ENCODE measurements at regions not wholly inside any gene's neighbourhood (a gene's known extent, or its start where the extent isn't known, plus 50 kb on each side); places are given as distances from the start of the nearest gene placed in this dataset.

- Histone ChIP-seq H3K79me2 (replicated peaks; ENCODE audit: insufficient read depth, low read length) (no peaks in the 10 kb centered on the region), H3K27me3 (ENCODE audit: insufficient read depth, low read depth, low read length) (no peaks in the 10 kb centered on the region), H3K4me2 (ENCODE audit: low read length) (no peak overlapping the region), H3K4me3 (ENCODE audit: low read length) (no peak overlapping the region), H2AFZ (ENCODE audit: low read depth, low read length) (no peak overlapping the region), H3K9ac (ENCODE audit: low read length) (no peak overlapping the region), H3K27ac (ENCODE audit: low read length) (no peak overlapping the region), H3K9me2 (ENCODE audit: insufficient read depth, low read length) (no peaks in the 10 kb centered on the region), H3K36me3 (ENCODE audit: insufficient read depth, low read length) (no peaks in the 10 kb centered on the region), H3F3A (ENCODE audit: insufficient read depth, low read length, poor library complexity, severe bottlenecking) (no peaks in the 10 kb centered on the region), H3K9me3 (ENCODE audit: low read length) (no peaks in the 10 kb centered on the region), H4K20me1 (ENCODE audit: insufficient read depth) (no peaks in the 10 kb centered on the region)
- no peak for TF ChIP-seq TAF1 (IDR thresholded peaks at IDR 0.05; ENCODE audit: low read depth)
- TF ChIP-seq CTCF (IDR thresholded peaks at IDR 0.05; ENCODE audit: poor library complexity, severe bottlenecking): no peak
- no peak for TF ChIP-seq POLR2AphosphoS5 (IDR thresholded peaks at IDR 0.05)
- no peak for TF ChIP-seq REST (IDR thresholded peaks at IDR 0.05; ENCODE audit: borderline replicate concordance)
- TF ChIP-seq EZH2 (IDR thresholded peaks at IDR 0.05; ENCODE audit: borderline replicate concordance, insufficient read depth, low read length, poor library complexity, severe bottlenecking): no peak
- no peak for TF ChIP-seq RAD21 (conservative IDR thresholded peaks at IDR 0.05)
- TF ChIP-seq EP300 (conservative IDR thresholded peaks at IDR 0.05; ENCODE audit: poor library complexity, severe bottlenecking): no peak
- TF ChIP-seq SMC3 (conservative IDR thresholded peaks at IDR 0.05; ENCODE audit: poor library complexity): no peak
- no peak for TF ChIP-seq MXI1 (conservative IDR thresholded peaks at IDR 0.05; ENCODE audit: poor library complexity, severe bottlenecking)
These were observed 460.4 kb upstream of the HS3ST1 start for GRCh38 chr4:11889099-11889498.

- Histone ChIP-seq H3K9ac (ENCODE audit: low read length) (no peak overlapping the region), H3K36me3 (ENCODE audit: insufficient read depth, low read length) (no peaks in the 10 kb centered on the region), H3K4me2 (ENCODE audit: low read length) (no peak overlapping the region), H3K9me2 (ENCODE audit: insufficient read depth, low read length) (no peaks in the 10 kb centered on the region), H3K27ac (ENCODE audit: low read length) (no peak overlapping the region), H4K20me1 (ENCODE audit: insufficient read depth) (no peaks in the 10 kb centered on the region), H3F3A (ENCODE audit: insufficient read depth, low read length, poor library complexity, severe bottlenecking) (no peaks in the 10 kb centered on the region), H2AFZ (ENCODE audit: low read depth, low read length) (no peak overlapping the region), H3K9me3 (ENCODE audit: low read length) (no peaks in the 10 kb centered on the region), H3K4me3 (ENCODE audit: low read length) (no peak overlapping the region), H3K79me2 (replicated peaks; ENCODE audit: insufficient read depth, low read length) (no peaks in the 10 kb centered on the region), H3K27me3 (ENCODE audit: insufficient read depth, low read depth, low read length) (no peaks in the 10 kb centered on the region)
- no peak for TF ChIP-seq REST (IDR thresholded peaks at IDR 0.05; ENCODE audit: borderline replicate concordance)
- no peak for TF ChIP-seq TAF1 (IDR thresholded peaks at IDR 0.05; ENCODE audit: low read depth)
- no peak for TF ChIP-seq RAD21 (conservative IDR thresholded peaks at IDR 0.05)
- no peak for TF ChIP-seq POLR2AphosphoS5 (IDR thresholded peaks at IDR 0.05)
- no peak for TF ChIP-seq SMC3 (conservative IDR thresholded peaks at IDR 0.05; ENCODE audit: poor library complexity)
- no peak for TF ChIP-seq EZH2 (IDR thresholded peaks at IDR 0.05; ENCODE audit: borderline replicate concordance, insufficient read depth, low read length, poor library complexity, severe bottlenecking)
- TF ChIP-seq CTCF (IDR thresholded peaks at IDR 0.05; ENCODE audit: poor library complexity, severe bottlenecking): no peak
- TF ChIP-seq MXI1 (conservative IDR thresholded peaks at IDR 0.05; ENCODE audit: poor library complexity, severe bottlenecking): no peak
- TF ChIP-seq EP300 (conservative IDR thresholded peaks at IDR 0.05; ENCODE audit: poor library complexity, severe bottlenecking): no peak
These were observed 453.3 kb upstream of the HS3ST1 start for GRCh38 chr4:11881947-11882346.
